ENCODE measurements at regions not wholly inside any gene's neighbourhood (a gene's known extent, or its start where the extent isn't known, plus 50 kb on each side); places are given as distances from the start of the nearest gene placed in this dataset.
"Not testable (repeated sequence)": the region's sequence is repeated elsewhere in the genome, so short reads cannot be mapped to it uniquely, and the experiment has no call there.

GRCh38 chr19:30682999-30683536 lies 310.9 kb downstream of the ZNF536 start:
- peak; percentile 83 for DNase-seq (ENCODE audit: low spot score)

GRCh38 chr19:30682146-30682998 lies 310.2 kb downstream of the ZNF536 start:
- DNase-seq (ENCODE audit: low spot score), result no peak

GRCh38 chr19:30681162-30682100 lies 309.2 kb downstream of the ZNF536 start:
- no peak for DNase-seq (ENCODE audit: low spot score)

GRCh38 chr19:30680399-30680798 lies 308.2 kb downstream of the ZNF536 start:
- not testable (repeated sequence) for DNase-seq (ENCODE audit: low spot score)

- no peak for DNase-seq (ENCODE audit: low spot score)
Measured at GRCh38 chr19:30679789-30680188, 307.6 kb downstream of the ZNF536 start.

GRCh38 chr19:30679153-30679702 lies 307.0 kb downstream of the ZNF536 start:
- no peak for DNase-seq (ENCODE audit: low spot score)

- DNase-seq (ENCODE audit: low spot score), result no peak
Measured at GRCh38 chr19:30678168-30678567, 306.0 kb downstream of the ZNF536 start.

GRCh38 chr19:30677702-30678101 lies 305.5 kb downstream of the ZNF536 start:
- DNase-seq (ENCODE audit: low spot score), result no peak

- DNase-seq (ENCODE audit: low spot score), result no peak
Measured at GRCh38 chr19:30676990-30677679, 305.0 kb downstream of the ZNF536 start.

GRCh38 chr19:30675086-30675485 lies 302.9 kb downstream of the ZNF536 start:
- no peak for DNase-seq (ENCODE audit: low spot score)

GRCh38 chr19:30674656-30675055 lies 302.5 kb downstream of the ZNF536 start:
- no peak for DNase-seq (ENCODE audit: low spot score)

GRCh38 chr19:30673336-30673735 lies 301.2 kb downstream of the ZNF536 start:
- DNase-seq (ENCODE audit: low spot score), result no peak

- no peak for DNase-seq (ENCODE audit: low spot score)
Measured at GRCh38 chr19:30672926-30673325, 300.7 kb downstream of the ZNF536 start.

- peak; percentile 13 for DNase-seq (ENCODE audit: low spot score)
Measured at GRCh38 chr19:30671622-30672051, 299.5 kb downstream of the ZNF536 start.

GRCh38 chr19:30671367-30671619 lies 299.1 kb downstream of the ZNF536 start:
- DNase-seq (ENCODE audit: low spot score), result no peak

GRCh38 chr19:30670562-30671366 lies 298.6 kb downstream of the ZNF536 start:
- no peak for DNase-seq (ENCODE audit: low spot score)

GRCh38 chr19:30670011-30670329 lies 297.8 kb downstream of the ZNF536 start:
- no peak for DNase-seq (ENCODE audit: low spot score)

- peak; percentile 45 for DNase-seq (ENCODE audit: low spot score)
Measured at GRCh38 chr19:30669329-30670010, 297.3 kb downstream of the ZNF536 start.

GRCh38 chr19:30668521-30669155 lies 296.5 kb downstream of the ZNF536 start:
- DNase-seq (ENCODE audit: low spot score), result no peak

- no peak for DNase-seq (ENCODE audit: low spot score)
Measured at GRCh38 chr19:30667746-30668145, 295.6 kb downstream of the ZNF536 start.
